Stimulated activated CD4-positive, alpha-beta T cell treated with anti-CD3 and anti-CD28 coated beads, Interleukin-15, amount 100 ng/mL, for 48 hours (primary cell): ENCODE measurements at regions not wholly inside any gene's neighbourhood (a gene's known extent, or its start where the extent isn't known, plus 50 kb on each side); places are given as distances from the start of the nearest gene placed in this dataset.

Experiments used
- DNase-seq, 2 donors: peaks; one replicate each; pipeline ENCODE4 v3.0.0-alpha.2; 2020; ENCODE audit warnings: low read depth in 2 of 2

- DNase-seq: no peak
These were observed 122.3 kb downstream of the CEBPB start for GRCh38 chr20:50312682-50313521.

DNA sequence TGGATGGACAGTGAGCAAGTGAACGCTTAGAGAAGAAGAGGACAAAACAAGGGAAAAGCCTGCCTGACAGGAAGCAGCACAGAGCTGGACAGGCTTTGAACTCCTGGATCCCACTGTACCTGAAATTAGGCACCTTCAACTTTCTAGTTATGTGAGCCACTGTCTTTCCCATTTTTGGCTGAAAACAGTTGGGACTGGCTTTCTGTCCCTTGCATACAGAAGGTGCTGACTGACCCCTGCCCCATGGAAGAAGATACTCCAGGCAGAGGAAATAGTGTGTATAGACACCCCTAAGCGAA lies 122.8 kb downstream of the CEBPB start:
- DNase-seq: no peak

DNA sequence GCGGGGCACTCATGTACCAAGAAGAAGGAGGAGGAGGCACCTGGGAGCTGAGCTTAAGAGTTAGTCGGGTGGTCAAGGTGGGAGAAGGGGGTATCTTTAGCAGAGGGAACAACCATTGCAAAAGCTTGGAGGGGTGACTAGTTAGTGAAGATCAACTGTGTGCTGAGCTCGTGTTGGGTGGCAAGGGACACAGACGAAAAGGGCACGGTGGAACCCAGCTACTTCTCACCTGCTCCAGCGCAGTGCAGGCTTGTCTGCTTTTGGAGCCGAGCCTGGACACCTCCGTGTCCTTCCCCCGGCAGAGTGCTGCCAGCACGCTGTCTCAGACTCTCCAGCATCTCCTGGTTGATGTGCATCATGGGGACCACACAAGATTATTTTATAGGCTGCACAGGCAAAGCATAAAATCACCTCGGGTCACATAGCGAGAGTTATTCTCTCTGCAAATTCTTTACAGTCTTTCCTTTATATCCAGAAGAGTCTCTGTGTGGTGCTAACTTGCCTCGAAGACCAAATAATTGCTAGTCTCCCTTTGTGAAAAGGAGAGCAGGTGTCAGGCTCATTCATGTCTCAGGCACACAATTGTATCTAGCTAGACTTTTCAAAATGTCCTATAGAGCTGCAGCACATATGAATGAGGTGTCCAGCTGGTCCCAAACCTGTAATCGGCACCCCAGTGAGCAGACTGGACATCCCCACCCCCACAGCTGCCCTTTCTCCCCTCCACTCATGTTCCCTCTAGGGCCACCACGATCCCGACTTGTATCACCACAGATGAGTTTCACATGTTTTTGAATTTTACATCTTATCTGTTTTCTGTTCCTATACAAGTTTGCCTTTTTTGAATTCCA lies 123.4 kb downstream of the CEBPB start:
- no peak for DNase-seq

GRCh38 chr20:50314678-50315335 lies 124.2 kb downstream of the CEBPB start:
- no peak for DNase-seq

DNA sequence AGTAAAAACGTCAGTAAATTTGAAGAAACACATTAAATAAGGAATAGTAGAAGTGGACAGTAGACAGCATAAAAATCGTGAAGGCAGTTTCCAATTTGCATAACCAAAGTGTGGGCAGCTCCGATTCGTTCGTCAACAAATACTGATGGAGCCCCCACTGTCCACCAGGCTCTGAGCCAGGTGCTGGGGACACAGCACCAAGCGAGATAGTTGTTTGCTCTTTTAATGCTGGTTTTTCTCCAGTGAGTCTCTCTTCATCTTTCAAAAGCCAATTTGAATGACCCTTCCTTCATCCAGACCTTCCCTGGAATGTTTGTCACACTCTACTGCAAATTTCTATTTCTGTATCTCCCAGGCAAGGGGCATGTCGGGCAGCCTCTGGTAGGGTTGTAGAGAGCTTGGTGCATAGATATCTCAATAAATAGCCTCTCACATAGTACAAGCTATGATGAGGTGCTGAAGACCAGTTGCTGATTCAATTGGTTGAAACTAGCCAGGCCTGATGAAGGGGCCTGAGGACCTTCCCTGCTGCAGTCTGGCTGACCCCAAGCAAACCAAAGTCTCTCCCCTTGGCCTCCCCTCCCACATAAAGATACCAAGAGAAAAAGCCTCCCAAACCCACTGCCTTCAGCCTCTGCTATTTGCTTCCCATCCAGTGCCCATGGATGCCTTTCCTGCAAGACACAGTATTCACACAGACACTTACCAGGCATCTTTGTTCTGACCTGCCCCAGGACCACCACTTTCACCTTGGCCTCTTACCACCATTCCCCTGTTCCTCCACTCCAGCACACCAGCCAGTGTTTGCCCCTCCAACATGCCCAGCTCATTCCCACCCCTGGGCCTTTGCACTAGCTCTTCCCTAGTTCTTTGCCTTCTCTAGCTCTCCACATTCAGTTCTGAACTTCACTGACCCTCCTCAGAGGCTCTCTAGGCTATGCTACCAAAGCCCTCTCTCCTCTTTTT lies 125.2 kb downstream of the CEBPB start:
- no peak for DNase-seq

DNA sequence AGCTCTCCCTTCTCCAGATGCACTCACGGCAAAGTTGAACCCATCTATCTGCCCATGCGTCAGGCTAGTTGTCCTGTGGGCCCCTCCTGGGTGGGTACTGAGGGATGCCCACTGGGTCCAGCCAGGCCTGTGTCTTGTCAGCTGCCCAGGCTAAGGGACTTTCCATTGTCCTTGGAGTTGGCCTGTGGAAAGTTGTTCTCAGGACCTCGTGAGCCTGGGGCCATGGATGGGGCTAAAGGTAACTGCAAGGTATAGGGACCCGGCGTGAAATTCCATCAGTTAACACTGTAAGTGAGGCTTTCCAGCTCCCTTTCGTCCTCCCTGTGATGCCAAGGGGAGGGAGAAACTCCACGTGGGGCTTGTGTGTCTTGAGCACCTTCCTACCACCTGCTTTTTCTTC lies 126.5 kb downstream of the CEBPB start:
- no peak for DNase-seq

GRCh38 chr20:50317609-50318008 lies 127.0 kb downstream of the CEBPB start:
- DNase-seq: no peak

GRCh38 chr20:50318710-50319109 lies 128.1 kb downstream of the CEBPB start:
- no peak for DNase-seq

DNA sequence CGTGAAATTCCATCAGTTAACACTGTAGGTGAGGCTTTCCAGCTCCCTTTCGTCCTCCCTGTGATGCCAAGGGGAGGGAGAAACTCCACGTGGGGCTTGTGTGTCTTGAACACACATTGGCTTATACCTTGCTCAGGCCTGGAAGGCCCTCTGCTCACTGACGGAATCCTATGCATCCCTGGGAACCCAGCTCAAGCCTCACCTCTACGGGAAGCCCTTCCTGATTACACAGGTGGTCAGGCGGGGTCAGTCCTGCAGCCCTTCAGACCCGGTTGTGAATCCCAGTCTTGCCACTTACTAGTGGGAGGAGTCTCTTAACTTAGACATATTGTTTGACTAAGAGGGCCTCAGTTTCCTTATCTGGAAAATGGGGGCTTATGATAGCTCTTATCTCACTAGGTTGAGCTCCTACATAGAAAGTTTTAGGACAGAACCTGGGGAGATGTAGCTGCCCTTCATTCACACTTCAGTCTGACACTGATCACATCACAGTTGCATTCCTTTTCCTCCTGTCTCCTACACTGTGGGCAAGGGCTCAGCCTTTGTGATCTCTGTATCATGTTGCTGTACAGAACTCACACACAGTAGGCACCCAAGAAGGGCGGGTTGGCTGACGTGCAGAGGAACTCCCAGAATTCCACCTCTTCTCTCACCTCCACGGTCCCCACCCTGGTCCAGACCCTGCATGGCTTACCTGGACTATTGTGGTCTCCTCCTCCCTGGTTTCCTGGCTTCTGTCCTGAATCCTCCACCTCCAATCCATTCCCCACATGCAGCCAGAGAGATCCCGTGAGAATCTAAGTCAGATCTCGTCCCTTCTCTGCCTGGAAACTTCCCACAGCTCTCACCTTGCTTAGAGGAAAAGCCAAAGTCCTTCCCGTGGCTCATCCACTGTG lies 129.6 kb downstream of the CEBPB start:
- no peak for DNase-seq

- DNase-seq: no peak
These were observed 130.5 kb downstream of the CEBPB start for GRCh38 chr20:50320901-50321796.

- no peak for DNase-seq
These were observed 131.3 kb downstream of the CEBPB start for GRCh38 chr20:50321797-50322480.

- DNase-seq: no peak
These were observed 132.1 kb downstream of the CEBPB start for GRCh38 chr20:50322703-50323131.

GRCh38 chr20:50323209-50323608 lies 132.6 kb downstream of the CEBPB start:
- DNase-seq: no peak

DNA sequence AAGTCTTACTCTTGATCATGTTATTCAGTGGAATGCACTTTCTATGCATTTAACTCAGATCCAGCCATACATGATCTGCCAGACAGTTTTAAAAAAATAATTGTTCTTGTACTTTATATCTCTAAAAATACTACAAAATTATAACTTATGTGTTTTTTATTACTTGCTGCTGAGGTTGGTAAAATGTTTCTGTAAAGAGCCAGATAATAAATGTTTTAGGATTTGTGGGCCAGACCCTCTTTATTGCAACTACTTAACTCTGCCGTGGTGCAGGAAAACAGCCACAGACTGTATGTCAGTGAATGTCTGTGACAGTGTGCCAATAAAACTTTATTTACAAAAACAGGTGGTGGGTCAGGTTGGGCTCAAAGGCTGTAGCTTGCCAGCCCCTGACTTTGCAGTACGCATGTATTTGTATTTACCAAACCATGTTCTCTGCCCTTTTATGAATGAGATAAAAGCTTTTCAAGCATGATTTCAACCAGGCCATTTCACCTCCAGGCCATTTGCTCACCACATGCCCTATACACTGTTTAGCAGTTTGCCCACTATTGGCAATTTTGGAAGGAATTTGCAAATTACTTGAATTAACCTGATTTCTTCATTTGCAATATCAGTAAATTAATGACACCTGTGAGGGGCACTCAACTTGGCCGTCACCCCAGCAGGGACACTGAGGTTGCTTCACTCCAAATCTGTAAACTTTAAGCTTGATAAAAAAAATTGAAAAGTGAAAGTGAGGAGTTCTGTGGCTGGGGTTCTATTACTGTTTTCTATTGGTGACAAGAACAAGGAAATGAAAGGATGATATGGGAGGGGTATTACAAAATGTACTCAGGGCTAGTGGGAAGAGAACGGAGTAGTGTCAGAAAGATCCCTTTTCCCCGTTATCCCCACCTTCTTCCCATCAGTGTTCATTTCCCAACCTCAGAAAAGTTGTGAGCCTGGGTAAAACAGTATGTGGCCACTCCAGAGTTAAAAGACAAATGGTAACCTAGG lies 133.4 kb downstream of the CEBPB start:
- DNase-seq: no peak

GRCh38 chr20:50325215-50325614 lies 134.6 kb downstream of the CEBPB start:
- DNase-seq: no peak

GRCh38 chr20:50325651-50326050 lies 135.0 kb downstream of the CEBPB start:
- DNase-seq: no peak

GRCh38 chr20:50327666-50328065 lies 137.0 kb downstream of the CEBPB start:
- DNase-seq: no peak
